ENCODE measurements at regions not wholly inside any gene's neighbourhood (a gene's known extent, or its start where the extent isn't known, plus 50 kb on each side); places are given as distances from the start of the nearest gene placed in this dataset.
"Not testable (repeated sequence)": the region's sequence is repeated elsewhere in the genome, so short reads cannot be mapped to it uniquely, and the experiment has no call there.

GRCh38 chrX:1140236-1140681 lies 72.2 kb downstream of the CRLF2 start:
- Histone ChIP-seq H3K4me2 (no peak overlapping the region), H3K27ac (no peak overlapping the region), H3K4me1 (no peaks in the 10 kb centered on the region), H3K9me3 (no peaks in the 10 kb centered on the region), H3K4me3 (no peak overlapping the region)
- DNase-seq (ENCODE audit: low read depth in 1 of 2, low spot score in 1 of 2): no peak
- WGBS (ENCODE audit: missing lambda C conversion rate): 46% methylated on average over 16 of the region's 16 CpGs
- TF ChIP-seq RCOR1 (IDR thresholded peaks at IDR 0.05; ENCODE audit: low read depth, low read length) (no peak), HMGXB4 (CRISPR knock-in tag; IDR thresholded peaks at IDR 0.05; ENCODE audit: borderline replicate concordance) (no peak), ESRRA (IDR thresholded peaks at IDR 0.05; ENCODE audit: borderline replicate concordance, low read length) (no peak), EHMT2 (IDR thresholded peaks at IDR 0.05; ENCODE audit: low read depth) (no peak), EHF (CRISPR knock-in tag; IDR thresholded peaks at IDR 0.05) (no peak)
- no peak for ATAC-seq
- CTCF ChIA-PET: no interaction called here
- POLR2A ChIA-PET: no interaction called here
- no peak for FAIRE-seq

DNA sequence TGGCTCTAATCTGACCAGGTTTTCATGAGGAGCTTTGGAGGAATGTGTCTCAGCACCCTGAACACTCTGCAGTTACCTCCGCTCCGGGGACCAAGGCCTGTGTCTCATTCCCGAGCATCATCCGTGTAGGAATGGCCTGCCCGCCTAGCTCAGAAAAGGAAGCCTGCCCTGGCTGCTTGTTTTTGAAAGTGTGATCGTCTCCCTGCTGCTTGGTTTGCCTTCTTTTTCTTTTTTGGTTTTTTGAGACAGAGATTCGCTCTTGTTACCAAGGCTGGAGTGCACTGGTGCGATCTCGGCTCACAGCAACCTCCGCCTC lies 73.3 kb downstream of the CRLF2 start:
- FAIRE-seq: no peak

DNA sequence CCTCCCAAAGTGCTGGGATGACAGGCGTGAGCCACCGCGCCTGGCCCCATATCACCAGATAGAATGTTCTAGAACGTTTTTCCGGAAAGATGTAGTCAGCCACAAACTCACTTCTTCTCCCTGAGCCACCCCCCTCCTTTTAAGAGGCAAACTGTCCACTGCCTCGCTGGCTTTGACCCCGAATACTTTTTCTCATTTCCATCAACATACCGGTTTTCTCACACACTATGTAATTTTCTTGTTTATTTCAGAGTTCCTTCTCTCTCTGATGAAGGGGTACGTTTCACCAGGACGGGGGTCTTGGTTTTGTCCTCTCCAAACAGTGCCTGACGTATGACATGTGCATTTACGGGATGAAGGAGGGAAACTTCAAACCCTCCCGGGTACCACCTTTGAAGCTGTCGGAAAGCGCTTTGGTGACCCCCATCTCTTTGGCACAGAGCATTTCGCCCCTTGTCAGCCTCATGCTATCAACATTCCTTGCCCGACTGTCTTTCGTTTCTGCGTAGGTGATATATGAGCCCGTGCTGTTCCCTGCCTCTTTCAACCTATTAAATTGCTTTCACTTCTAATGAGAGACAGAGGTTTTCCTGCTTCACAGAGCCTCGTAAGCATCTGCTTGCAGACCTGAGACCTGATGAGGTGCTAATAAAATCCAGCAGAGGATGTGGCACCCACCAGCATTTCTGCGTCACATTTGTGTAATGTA lies 73.8 kb downstream of the CRLF2 start:
- no peaks in the 10 kb centered on the region for H3K4me1 ChIP-seq
- TF ChIP-seq ZNF302 (CRISPR knock-in tag; IDR thresholded peaks at IDR 0.05): no peak
- no peak for TF ChIP-seq CHD2 (IDR thresholded peaks at IDR 0.05; ENCODE audit: low read length, partially characterized antibody)
- no peak for TF ChIP-seq CBX2 (IDR thresholded peaks at IDR 0.05; ENCODE audit: borderline replicate concordance, low read depth)
- no peak for TF ChIP-seq HOXB13 (CRISPR knock-in tag; IDR thresholded peaks at IDR 0.05; ENCODE audit: low read depth)
- TF ChIP-seq, protein P1, sequence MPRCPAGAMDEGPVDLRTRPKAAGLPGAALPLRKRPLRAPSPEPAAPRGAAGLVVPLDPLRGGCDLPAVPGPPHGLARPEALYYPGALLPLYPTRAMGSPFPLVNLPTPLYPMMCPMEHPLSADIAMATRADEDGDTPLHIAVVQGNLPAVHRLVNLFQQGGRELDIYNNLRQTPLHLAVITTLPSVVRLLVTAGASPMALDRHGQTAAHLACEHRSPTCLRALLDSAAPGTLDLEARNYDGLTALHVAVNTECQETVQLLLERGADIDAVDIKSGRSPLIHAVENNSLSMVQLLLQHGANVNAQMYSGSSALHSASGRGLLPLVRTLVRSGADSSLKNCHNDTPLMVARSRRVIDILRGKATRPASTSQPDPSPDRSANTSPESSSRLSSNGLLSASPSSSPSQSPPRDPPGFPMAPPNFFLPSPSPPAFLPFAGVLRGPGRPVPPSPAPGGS (IDR thresholded peaks at IDR 0.05): no peak
- TF ChIP-seq HEYL (CRISPR knock-in tag; IDR thresholded peaks at IDR 0.05): no peak
- TF ChIP-seq CEBPB (IDR thresholded peaks at IDR 0.05): no peak
- no peak for TF ChIP-seq ZFP36 (IDR thresholded peaks at IDR 0.05; ENCODE audit: borderline replicate concordance, partially characterized antibody)
- CTCF ChIA-PET: no interaction called here
- no peaks in the 10 kb centered on the region for H3K9me3 ChIP-seq
- DNase-seq (ENCODE audit: low read depth in 1 of 2, low spot score in 1 of 2): no peak
- no peak overlapping the region for H3K27ac ChIP-seq
- FAIRE-seq: no peak
- no peak overlapping the region for H3K4me2 ChIP-seq
- POLR2A ChIA-PET: no interaction called here
- WGBS (ENCODE audit: missing lambda C conversion rate): 68% methylated on average over 22 of the region's 22 CpGs
- no peak overlapping the region for H3K4me3 ChIP-seq
- no peak for ATAC-seq

More for the DNA sequence above, 73.3 kb downstream of the CRLF2 start:
- ChIA-PET POLR2A (no interaction called here), CTCF (no interaction called here)
- TF ChIP-seq RAD21 (conservative IDR thresholded peaks at IDR 0.05 in 1 of 2, IDR thresholded peaks at IDR 0.05 in 1 of 2) (no peak), RARB (CRISPR knock-in tag; IDR thresholded peaks at IDR 0.05) (no peak)
- H3K4me2 ChIP-seq: no peak overlapping the region
- DNase-seq (ENCODE audit: low read depth in 1 of 2, low spot score in 1 of 2) (no peak), ATAC-seq (no peak)
- H3K4me3 ChIP-seq: no peak overlapping the region
- no peaks in the 10 kb centered on the region for H3K9me3 ChIP-seq
- 86% methylated on average over 10 of the region's 10 CpGs for WGBS (ENCODE audit: missing lambda C conversion rate)
- no peak overlapping the region for H3K27ac ChIP-seq
- no peaks in the 10 kb centered on the region for H3K4me1 ChIP-seq

GRCh38 chrX:1137531-1137930 lies 74.9 kb downstream of the CRLF2 start:
- no peaks in the 10 kb centered on the region for H3K9me3 ChIP-seq
- H3K27ac ChIP-seq: no peak overlapping the region
- POLR2A ChIA-PET: no interaction called here
- no peak overlapping the region for H3K4me2 ChIP-seq
- DNase-seq (ENCODE audit: low read depth in 1 of 2, low spot score in 1 of 2) (no peak), FAIRE-seq (no peak), ATAC-seq (no peak)
- CTCF ChIA-PET: no interaction called here
- WGBS (ENCODE audit: missing lambda C conversion rate): 44% methylated on average over 10 of the region's 10 CpGs
- no peak for TF ChIP-seq ZNF302 (CRISPR knock-in tag; IDR thresholded peaks at IDR 0.05)
- TF ChIP-seq HDAC2 (IDR thresholded peaks at IDR 0.05): no peak
- TF ChIP-seq MYC (IDR thresholded peaks at IDR 0.05; ENCODE audit: borderline replicate concordance, low read length): no peak
- TF ChIP-seq POLR2A (IDR thresholded peaks at IDR 0.05; ENCODE audit: low read length): no peak
- no peaks in the 10 kb centered on the region for H3K4me1 ChIP-seq
- H3K4me3 ChIP-seq: no peak overlapping the region

- H3K4me1 ChIP-seq; H3K27ac ChIP-seq; DNase-seq (ENCODE audit: low read depth in 1 of 2, low spot score in 1 of 2); POLR2A ChIA-PET; ATAC-seq; H3K9me3 ChIP-seq; H3K4me2 ChIP-seq; H3K4me3 ChIP-seq; FAIRE-seq; CTCF ChIA-PET: not testable (repeated sequence)
- WGBS (ENCODE audit: missing lambda C conversion rate): 70% methylated on average over 8 of the region's 8 CpGs
These were observed 75.9 kb downstream of the CRLF2 start for GRCh38 chrX:1136582-1136981.
